Central memory CD8-positive, alpha-beta T cell (primary cell): ENCODE measurements at regions not wholly inside any gene's neighbourhood (a gene's known extent, or its start where the extent isn't known, plus 50 kb on each side); places are given as distances from the start of the nearest gene placed in this dataset.
A peak's percentile ranks its signal among the peaks of the same experiment; 100 is the strongest.
"Not testable (repeated sequence)": the region's sequence is repeated elsewhere in the genome, so short reads cannot be mapped to it uniquely, and the experiment has no call there.

Source experiments
- ATAC-seq: fragments of 150-1000 bp; cut with Tn5 transposase; replicated peaks from 2 replicates; pipeline ENCODE4 v1.10.0; 2022; ENCODE audit warnings: mild to moderate bottlenecking, moderate FRiP score, moderate number of reproducible peaks; ENCODE audit not compliant: poor library complexity, severe bottlenecking; ENCODE audit errors: extremely low read depth
- DNase-seq, 2 donors: peaks; one replicate each; pipeline ENCODE4 v3.0.0; 2021; ENCODE audit warnings: low spot score in 2 of 2
- H3K27ac Mint-ChIP-seq: one replicate; pipeline ENCODE4 v1.8.0; 2022; ENCODE audit warnings: low read depth, mild to moderate bottlenecking, moderate library complexity, mixed read lengths
- H3K27me3 Mint-ChIP-seq: one replicate; pipeline ENCODE4 v1.8.0; 2022; ENCODE audit warnings: mixed read lengths
- H3K36me3 Mint-ChIP-seq: one replicate; pipeline ENCODE4 v1.8.0; 2022; ENCODE audit warnings: mild to moderate bottlenecking, moderate library complexity, mixed read lengths; ENCODE audit not compliant: insufficient read depth
- H3K4me1 Mint-ChIP-seq: one replicate; pipeline ENCODE4 v1.8.0; 2022; ENCODE audit warnings: mixed read lengths
- H3K4me3 Mint-ChIP-seq: one replicate; pipeline ENCODE4 v1.8.0; 2022; ENCODE audit warnings: mild to moderate bottlenecking, moderate library complexity, mixed read lengths
- H3K9me3 Mint-ChIP-seq: one replicate; pipeline ENCODE4 v1.8.0; 2022; ENCODE audit warnings: mixed read lengths

DNA sequence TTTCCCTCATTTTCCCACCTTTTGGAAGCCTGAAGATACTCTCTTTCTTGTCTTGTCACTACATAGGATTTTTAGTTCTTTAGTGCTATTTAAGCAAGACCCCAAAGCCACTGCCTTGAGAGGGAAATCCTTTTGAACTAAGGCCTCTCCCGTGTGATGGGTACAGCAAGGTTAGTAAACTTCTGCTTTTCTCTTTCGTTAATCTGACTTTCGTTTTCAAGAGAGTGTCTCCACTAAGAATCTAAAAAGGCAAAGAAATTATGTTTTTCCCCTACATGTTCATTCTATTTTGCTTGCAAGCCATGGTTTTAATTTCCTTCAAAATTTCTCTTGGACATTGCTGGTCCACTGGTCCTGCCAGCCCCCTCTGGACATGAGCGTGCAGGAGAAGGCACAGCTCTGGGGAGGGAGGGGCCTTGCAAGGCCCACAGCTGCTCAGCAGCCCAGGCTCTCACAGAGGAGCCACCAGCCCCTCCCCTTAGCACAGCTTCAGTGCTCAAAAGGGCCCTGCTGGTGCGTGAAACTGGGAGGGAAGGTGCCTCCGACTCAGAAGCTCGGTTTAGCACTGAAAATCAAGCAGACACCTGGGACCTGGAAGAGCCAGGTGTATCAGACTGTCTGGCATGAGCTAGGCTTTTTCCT is 210.9 kb upstream of the GALNT2 start:
- no peak overlapping the region for H3K27ac Mint-ChIP-seq
- no peaks in the 10 kb centered on the region for H3K9me3 Mint-ChIP-seq
- peak overlapping the region; percentile 50 for H3K4me3 Mint-ChIP-seq
- ATAC-seq = peak; percentile 52
- peaks cover 2% of the 10 kb centered on the region for H3K36me3 Mint-ChIP-seq
- no peaks in the 10 kb centered on the region for H3K4me1 Mint-ChIP-seq
- peaks cover 6% of the 10 kb centered on the region for H3K27me3 Mint-ChIP-seq
- DNase-seq = no peak

DNA sequence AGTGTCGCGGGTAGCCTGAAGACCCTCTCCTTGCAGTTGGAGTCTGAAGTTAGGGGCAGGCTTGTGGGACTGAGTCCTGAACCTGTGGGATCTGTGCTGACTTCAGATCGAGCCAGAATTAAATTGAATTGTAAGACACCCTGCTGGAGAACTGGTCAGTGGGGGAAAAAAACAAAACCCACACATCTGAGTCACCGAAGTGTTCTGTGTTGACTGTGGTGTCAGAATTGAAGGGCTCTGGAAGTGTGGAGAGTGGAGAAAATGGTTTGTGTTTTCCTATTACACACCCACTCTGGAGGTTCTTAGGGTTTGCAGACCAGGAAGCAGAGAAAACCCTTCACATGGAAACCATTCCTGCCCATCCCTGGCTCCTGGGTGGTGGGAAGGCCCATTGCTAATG is 209.5 kb upstream of the GALNT2 start:
- Mint-ChIP-seq H3K4me1 (no peaks in the 10 kb centered on the region), H3K27me3 (no peaks in the 10 kb centered on the region), H3K27ac (no peak overlapping the region), H3K4me3 (no peak overlapping the region), H3K9me3 (no peaks in the 10 kb centered on the region), H3K36me3 (peaks cover 4% of the 10 kb centered on the region)
- no peak for DNase-seq
- ATAC-seq = no peak

DNA sequence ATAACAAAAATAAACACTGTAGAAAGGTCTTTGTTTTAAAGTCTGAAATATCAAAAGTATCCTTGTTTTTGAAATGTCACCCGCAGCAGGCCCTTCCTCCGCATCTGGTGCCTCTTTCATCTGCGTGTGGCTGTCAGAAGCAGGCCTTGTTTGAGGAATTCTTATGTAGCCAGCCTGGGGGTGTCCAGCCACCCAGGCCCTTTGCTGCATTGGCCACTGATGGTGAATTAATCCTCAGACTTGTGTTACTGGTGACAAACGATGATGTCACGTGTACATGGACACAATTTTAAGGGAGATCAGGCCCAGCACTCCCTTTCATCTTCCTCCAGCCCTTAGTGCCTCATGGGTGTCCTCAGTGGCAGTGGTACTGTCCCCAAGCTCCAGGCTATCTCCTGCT is 208.0 kb upstream of the GALNT2 start:
- Mint-ChIP-seq H3K36me3 (peaks cover 4% of the 10 kb centered on the region), H3K27ac (no peak overlapping the region)

DNA sequence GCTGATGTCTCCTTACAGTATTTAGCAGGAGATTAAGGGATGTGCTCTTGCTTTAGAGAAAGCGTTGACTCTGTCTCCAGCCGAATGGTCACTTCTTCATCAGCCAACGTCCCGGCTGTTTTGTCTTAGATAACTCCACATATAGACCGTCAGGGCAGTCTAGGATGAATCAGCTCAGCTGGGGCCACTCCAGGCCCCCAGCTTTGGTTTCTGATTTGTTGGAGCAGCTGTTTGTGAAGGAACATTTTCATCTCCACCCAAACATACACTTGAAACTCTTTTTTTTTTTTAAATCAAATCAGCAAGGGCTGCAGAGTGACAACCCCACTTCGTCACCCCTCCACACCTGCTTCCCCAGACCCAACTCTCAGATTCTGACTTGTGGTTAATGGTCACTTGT is 206.1 kb upstream of the GALNT2 start:
- no peak for ATAC-seq
- peaks cover 4% of the 10 kb centered on the region for H3K36me3 Mint-ChIP-seq
- H3K4me1 Mint-ChIP-seq = no peaks in the 10 kb centered on the region
- DNase-seq = no peak
- no peak overlapping the region for H3K27ac Mint-ChIP-seq
- no peak overlapping the region for H3K4me3 Mint-ChIP-seq
- peaks cover 21% of the 10 kb centered on the region for H3K27me3 Mint-ChIP-seq
- no peaks in the 10 kb centered on the region for H3K9me3 Mint-ChIP-seq

More for the DNA sequence above, 208.0 kb upstream of the GALNT2 start:
- no peaks in the 10 kb centered on the region for H3K4me1 Mint-ChIP-seq
- ATAC-seq (no peak), DNase-seq (no peak)
- H3K27me3 Mint-ChIP-seq = peaks cover 14% of the 10 kb centered on the region
- no peak overlapping the region for H3K4me3 Mint-ChIP-seq
- H3K9me3 Mint-ChIP-seq = no peaks in the 10 kb centered on the region

DNA sequence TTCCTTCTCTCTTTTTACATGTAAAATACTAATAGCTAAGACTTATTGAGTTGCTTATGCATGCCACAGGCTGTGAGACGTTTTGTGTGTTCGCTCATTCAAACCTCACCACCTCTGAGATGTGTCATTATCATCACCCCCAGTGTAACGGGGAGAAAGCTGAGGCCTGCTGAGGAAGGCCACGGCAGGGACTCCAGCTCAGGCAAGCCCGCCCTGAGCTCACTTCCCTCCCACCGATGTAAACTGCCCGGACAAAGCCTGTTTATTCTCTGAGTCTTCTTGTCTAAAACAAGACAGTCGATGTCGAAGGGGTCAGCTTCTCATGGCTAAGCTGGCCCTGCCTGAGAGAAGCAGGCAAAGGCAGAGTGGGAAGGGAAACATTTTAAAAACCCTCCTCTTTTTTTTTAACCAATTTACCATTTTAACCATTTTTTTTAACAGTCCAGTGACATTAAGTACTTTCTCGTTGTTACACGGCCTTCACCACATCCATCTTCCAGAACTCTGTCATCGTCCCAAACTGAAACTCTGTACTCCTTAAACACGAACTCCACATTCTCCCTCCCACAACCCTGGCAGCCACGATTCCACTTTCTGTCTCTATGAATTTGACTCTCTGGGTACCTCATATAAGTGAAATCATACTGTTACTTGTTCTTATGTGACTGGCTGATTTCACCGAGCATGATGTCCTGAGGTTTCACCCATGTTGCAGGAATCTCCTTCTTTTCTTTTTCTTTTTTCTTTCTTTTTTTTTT is 204.8 kb upstream of the GALNT2 start:
- Mint-ChIP-seq H3K27me3 (peaks cover 21% of the 10 kb centered on the region), H3K36me3 (peaks cover 4% of the 10 kb centered on the region), H3K27ac (no peak overlapping the region), H3K4me1 (no peaks in the 10 kb centered on the region), H3K9me3 (no peaks in the 10 kb centered on the region), H3K4me3 (no peak overlapping the region)
- DNase-seq (no peak), ATAC-seq (no peak)

DNA sequence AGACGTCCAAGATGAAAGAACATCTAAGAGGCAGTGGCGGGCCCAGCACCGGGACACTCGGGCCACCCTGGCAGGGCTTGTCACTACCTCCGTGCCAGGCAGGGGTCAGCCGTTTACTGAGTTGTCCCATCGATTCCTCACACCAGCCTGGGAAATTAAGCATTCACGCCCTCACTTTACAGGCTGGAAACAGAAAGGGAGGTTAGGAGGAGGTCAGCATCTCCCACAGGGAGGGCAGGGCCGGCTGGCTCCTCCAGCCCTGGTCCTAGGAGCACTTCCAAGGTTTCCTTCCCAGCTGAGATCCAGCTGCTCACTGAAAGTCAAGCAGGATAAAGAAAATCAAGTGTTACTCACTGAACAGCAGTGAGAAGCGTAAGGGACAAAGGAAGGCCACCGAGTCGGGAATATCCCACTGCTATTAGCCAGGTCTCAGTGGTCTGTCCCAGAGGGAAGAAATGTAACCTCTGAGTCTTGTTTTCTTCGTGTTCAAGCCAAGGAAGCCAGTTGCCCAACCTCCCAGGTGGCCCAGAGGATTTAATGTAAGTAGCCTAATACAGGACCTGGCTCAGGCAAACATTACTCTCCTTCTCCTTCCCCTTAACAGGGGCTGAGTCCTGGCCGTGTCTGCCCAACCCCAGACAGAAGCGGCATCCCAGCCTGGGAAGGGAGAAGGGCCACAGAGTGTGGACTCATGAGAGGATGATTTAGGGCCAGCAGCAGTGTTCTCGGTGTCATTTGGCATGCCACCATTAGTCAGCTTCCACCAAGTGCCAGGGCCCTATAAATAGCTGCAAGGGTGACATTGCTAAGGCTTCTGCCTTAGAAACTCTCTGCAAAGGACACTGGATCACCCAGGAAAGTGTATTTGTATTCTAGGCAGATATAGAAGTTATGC is 203.1 kb upstream of the GALNT2 start:
- Mint-ChIP-seq H3K9me3 (no peaks in the 10 kb centered on the region), H3K27ac (no peak overlapping the region), H3K4me3 (no peak overlapping the region), H3K4me1 (no peaks in the 10 kb centered on the region), H3K36me3 (peaks cover 4% of the 10 kb centered on the region), H3K27me3 (peaks cover 32% of the 10 kb centered on the region)
- no peak for ATAC-seq
- DNase-seq = no peak

DNA sequence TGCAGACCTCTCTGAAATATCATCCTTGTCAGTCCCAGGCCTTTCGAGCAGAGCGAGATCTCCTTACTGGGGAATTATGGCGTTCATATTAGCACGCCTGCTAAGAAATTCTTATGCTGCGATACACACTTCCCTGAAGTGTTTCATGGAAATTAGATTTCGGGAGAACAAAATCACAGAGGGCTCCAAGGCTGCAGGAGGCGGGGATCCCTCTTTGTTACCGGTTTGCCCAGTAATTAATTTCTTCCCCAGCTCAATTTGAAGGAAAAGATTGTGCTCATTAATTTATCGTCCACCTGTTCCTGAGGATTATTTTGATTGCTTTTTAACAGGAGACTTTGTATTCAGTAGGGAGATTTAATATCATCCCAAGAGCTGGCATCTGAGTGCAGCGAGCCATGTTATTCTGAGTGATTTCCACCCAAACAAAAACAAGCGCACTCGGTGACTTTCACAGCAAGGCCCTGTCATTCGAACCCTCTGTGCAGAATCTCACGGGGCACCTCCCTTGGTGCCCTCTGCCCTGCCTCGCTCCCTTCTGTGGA is 202.3 kb upstream of the GALNT2 start:
- Mint-ChIP-seq H3K4me3 (no peak overlapping the region), H3K36me3 (peaks cover 4% of the 10 kb centered on the region), H3K9me3 (no peaks in the 10 kb centered on the region), H3K4me1 (no peaks in the 10 kb centered on the region), H3K27ac (no peak overlapping the region), H3K27me3 (peaks cover 38% of the 10 kb centered on the region)
- DNase-seq (no peak), ATAC-seq (no peak)

DNA sequence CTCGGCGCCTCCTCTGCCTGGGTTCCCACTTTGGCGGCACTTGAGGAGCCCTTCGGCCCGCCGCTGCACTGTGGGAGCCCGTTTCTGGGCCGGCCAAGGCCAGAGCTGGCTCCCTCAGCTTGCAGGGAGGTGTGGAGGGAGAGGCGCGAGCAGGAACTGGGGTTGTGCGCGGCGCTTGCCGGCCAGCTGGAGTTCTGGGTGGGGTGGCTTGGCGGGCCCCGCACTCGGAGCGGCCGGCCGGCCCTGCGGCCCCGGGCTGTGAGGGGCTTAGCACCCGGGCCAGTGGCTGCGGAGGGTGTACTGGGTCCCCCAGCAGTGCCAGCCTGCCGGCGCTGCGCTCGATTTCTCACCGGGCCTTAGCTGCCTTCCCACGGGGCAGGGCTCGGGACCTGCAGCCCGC is 201.7 kb upstream of the GALNT2 start:
- not testable (repeated sequence) for H3K9me3 Mint-ChIP-seq

DNA sequence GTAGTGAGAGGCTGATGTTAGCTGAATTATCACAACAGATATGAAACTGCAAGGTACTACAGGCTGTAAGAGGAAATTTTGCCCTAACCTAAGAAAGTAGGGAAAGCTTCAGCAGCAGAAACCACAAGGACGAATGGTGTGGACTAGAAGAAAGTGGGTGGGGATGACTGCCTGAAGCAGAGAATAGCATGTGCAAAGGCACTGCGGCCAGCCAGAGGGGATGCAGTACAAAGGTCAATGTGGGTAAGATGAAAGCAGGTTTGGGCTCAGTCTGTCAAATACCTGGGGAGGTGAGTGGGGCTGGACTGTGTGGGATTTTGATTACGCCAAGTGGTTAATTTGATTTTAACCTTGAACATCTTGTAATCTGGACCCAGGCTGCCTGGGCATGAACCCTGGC is 199.3 kb upstream of the GALNT2 start:
- H3K36me3 Mint-ChIP-seq = no peaks in the 10 kb centered on the region
- no peaks in the 10 kb centered on the region for H3K9me3 Mint-ChIP-seq
- no peaks in the 10 kb centered on the region for H3K4me1 Mint-ChIP-seq
- H3K4me3 Mint-ChIP-seq = no peak overlapping the region
- DNase-seq (no peak), ATAC-seq (no peak)
- H3K27me3 Mint-ChIP-seq = peaks cover 36% of the 10 kb centered on the region
- no peak overlapping the region for H3K27ac Mint-ChIP-seq

More for the DNA sequence above, 201.7 kb upstream of the GALNT2 start:
- not testable (repeated sequence) for ATAC-seq, H3K4me1 Mint-ChIP-seq, DNase-seq, H3K27ac Mint-ChIP-seq, H3K4me3 Mint-ChIP-seq, H3K36me3 Mint-ChIP-seq
- H3K27me3 Mint-ChIP-seq = peaks cover 38% of the 10 kb centered on the region

DNA sequence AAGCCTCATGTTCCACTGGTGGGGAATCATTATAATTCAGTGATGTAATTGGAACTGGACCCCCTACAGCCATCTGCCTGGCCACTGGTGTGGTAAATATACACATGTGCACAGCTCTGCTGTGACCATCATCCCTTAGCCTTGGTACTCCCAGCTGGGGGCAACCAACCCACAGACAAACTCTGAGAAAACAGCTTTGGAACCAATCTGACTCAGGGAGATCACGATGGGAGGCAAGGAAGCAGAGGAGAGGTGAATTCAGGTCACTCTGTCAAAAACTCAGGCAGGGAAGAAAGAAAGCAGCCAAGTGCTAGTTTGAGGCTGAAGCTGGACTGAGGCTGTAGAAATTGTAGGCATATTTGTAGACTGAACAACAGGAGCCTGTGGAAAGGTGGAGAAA is 197.8 kb upstream of the GALNT2 start:
- no peak overlapping the region for H3K27ac Mint-ChIP-seq
- no peaks in the 10 kb centered on the region for H3K9me3 Mint-ChIP-seq
- peaks cover 21% of the 10 kb centered on the region for H3K27me3 Mint-ChIP-seq
- ATAC-seq (no peak), DNase-seq (no peak)
- no peaks in the 10 kb centered on the region for H3K36me3 Mint-ChIP-seq
- H3K4me3 Mint-ChIP-seq = no peak overlapping the region
- H3K4me1 Mint-ChIP-seq = no peaks in the 10 kb centered on the region

DNA sequence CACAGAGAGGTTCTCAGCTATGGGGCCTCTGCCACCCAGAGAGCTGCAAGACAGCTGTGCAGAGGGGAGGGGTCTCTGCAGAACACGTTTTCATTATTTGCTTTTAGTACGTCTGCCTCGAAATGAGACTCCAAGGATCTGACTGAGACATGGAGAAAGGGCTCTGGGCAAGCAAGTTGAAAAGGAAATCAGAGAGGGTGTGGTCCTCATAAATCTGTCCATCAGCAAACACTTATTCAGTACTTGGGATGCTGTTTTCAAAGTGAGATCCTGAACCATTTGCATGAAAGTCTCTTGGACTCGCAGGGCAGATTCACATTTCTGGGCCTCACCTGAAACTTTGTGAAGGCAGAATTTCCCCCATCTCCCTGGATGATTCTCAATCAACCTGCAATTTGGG is 197.4 kb upstream of the GALNT2 start:
- Mint-ChIP-seq H3K36me3 (no peaks in the 10 kb centered on the region), H3K9me3 (no peaks in the 10 kb centered on the region), H3K27me3 (peaks cover 17% of the 10 kb centered on the region), H3K4me1 (no peaks in the 10 kb centered on the region), H3K4me3 (no peak overlapping the region), H3K27ac (no peak overlapping the region)
- ATAC-seq (no peak), DNase-seq (no peak)

DNA sequence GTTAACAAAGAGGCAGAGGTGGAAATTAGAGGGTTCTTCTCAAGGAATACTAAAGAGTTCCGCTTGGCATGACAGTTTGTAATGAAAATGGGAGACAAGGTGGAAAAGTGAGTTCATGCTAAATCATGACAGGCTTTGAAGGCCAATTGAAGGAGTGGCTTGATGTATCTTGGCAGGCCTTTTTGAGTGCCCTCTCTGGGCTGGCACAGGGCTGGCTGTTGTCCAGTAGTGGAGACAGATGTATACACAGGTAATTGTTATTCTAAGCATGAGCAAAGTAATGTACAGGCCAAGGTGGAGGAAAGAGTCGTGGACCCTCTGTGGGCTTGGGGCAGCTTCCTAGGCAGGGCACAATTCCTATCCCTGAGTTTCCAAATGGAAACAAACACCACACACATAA is 196.7 kb upstream of the GALNT2 start:
- no peaks in the 10 kb centered on the region for H3K4me1 Mint-ChIP-seq
- no peak for DNase-seq
- no peak overlapping the region for H3K4me3 Mint-ChIP-seq
- peaks cover 16% of the 10 kb centered on the region for H3K27me3 Mint-ChIP-seq
- H3K9me3 Mint-ChIP-seq = no peaks in the 10 kb centered on the region
- ATAC-seq = no peak
- H3K27ac Mint-ChIP-seq = no peak overlapping the region
- H3K36me3 Mint-ChIP-seq = no peaks in the 10 kb centered on the region
